ENCODE measurements at regions not wholly inside any gene's neighbourhood (a gene's known extent, or its start where the extent isn't known, plus 50 kb on each side); places are given as distances from the start of the nearest gene placed in this dataset.

DNA sequence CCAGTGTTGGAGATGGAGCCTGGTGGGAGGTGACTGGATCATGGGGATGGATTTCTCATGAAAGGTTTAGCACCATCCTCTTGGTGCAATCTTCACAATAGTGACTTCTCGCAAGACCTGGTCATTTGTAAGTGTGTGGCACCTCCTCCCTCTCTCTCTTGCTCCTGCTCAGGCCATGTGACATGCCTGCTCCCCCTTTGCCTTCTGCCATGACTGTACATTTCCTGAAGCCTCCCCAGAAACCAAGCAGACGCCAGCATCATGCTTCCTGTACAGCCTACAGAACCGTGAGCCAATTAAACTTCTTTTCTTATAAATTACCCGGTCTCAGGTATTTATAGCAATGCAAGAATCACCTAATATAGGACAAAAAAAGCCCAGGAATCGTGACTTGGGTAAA, 171.0 kb upstream of the FOXN3 start:
- Mint-ChIP-seq H3K27me3 (no peaks in the 10 kb centered on the region), H3K9me3 (peaks cover 28% of the 10 kb centered on the region), H3K27ac (no peak overlapping the region), H3K36me3 (peaks cover 44% of the 10 kb centered on the region), H3K4me3 (peak overlapping the region; percentile 13), H3K4me1 (peaks cover 90% of the 10 kb centered on the region)

DNA sequence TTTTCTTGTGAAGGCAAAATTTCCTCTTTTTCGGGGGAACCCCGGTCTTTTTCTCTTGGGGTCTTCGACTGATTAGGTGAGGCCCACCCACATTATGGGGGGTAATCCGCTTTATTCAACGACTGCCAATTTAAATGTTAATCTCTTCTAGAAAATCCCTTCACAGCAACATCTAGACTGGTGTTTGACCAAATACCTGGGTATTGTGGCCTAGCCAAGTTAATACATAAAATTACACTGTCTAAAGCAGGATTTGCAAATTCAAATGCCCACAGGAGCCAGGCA, 170.0 kb upstream of the FOXN3 start:
- H3K27ac Mint-ChIP-seq: no peak overlapping the region
- peaks cover 43% of the 10 kb centered on the region for H3K36me3 Mint-ChIP-seq
- H3K4me1 Mint-ChIP-seq: peaks cover 89% of the 10 kb centered on the region
- no peaks in the 10 kb centered on the region for H3K27me3 Mint-ChIP-seq
- peaks cover 20% of the 10 kb centered on the region for H3K9me3 Mint-ChIP-seq
- no peak overlapping the region for H3K4me3 Mint-ChIP-seq

DNA sequence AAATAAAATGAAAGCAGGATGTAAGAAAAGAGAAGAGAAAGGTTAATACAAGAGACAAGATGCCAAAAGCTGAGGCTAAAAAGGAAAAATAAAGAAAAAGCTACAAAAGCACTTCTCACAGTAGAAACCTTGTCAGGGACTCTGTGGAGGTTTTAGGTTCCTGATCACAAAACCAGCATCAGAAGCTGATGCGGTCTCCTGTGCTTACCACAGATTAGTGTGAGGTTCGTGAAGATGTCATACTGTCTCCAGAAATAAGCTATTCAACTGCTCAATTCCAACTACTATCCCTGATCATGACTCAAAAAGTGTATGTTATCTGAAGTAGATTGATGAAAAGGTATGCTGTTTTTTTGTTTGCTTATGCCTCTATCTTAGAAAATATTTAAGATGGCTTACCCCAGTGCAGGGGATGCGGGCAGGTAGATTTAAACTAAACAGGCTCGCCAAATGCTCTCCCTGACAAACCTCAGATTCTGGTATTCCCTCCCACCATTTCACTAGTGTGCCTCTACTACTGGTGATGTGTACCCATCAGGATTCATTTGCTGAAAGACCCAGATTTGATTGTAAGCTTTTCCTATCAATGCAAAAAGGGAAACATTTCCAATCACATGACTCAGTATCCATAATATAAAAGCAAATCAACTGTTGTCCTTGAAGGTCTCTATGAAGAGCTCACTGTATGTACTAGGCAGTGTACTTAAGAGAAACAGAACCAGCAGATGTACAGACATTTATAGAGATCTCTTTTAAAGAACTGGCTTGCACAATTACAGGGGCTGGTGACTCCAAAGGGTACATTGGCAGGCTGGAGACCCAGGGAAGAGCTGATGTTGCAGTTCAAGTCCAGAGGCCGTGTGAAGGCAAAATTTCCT, 169.5 kb upstream of the FOXN3 start:
- H3K27ac Mint-ChIP-seq: peak overlapping the region; percentile 81
- H3K4me1 Mint-ChIP-seq: peaks cover 86% of the 10 kb centered on the region
- peaks cover 14% of the 10 kb centered on the region for H3K9me3 Mint-ChIP-seq
- H3K27me3 Mint-ChIP-seq: no peaks in the 10 kb centered on the region
- peaks cover 40% of the 10 kb centered on the region for H3K36me3 Mint-ChIP-seq
- peak overlapping the region; percentile 45 for H3K4me3 Mint-ChIP-seq

DNA sequence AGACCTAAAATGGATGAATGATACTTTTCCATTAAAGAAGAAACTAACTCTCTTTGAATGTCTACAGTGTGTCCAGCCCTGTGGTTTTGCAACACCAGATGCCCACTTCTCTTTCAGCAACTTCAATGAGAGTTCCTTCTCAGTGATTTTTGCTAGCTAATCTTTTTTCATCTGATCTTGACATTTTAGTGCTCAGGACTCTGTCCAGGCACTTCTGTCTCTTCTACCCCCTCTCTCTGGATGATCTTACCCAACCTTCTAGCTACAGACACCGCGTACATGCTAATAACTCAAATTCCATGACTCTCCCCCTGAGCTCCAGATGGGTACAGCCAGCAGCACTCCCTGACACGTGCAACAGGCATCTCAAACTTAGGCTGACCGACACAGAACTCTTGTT, 161.1 kb upstream of the FOXN3 start:
- Mint-ChIP-seq H3K27ac (peak overlapping the region; percentile 10), H3K27me3 (no peaks in the 10 kb centered on the region), H3K4me3 (no peak overlapping the region), H3K36me3 (peaks cover 16% of the 10 kb centered on the region), H3K9me3 (no peaks in the 10 kb centered on the region), H3K4me1 (peaks cover 57% of the 10 kb centered on the region)

DNA sequence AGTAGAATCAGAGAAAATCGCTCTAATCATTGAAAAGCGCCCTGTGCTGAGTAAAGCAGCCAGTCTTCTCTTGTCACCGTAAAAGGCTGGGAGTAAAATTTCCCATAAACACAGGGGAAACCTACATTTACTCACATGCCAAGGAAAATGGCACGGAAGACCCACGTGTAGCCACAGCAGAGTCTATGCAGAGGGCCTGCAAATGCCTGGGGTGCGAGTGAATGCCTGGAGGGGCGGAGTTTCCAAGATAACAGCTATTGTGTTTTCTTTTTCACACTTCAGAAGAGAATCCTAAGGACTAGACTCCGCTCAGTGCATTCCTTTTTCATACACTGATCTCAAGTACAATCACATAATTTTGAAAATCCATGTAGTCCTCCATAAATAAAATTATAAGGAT, 159.9 kb upstream of the FOXN3 start:
- H3K4me3 Mint-ChIP-seq: no peak overlapping the region
- peaks cover 9% of the 10 kb centered on the region for H3K36me3 Mint-ChIP-seq
- H3K27me3 Mint-ChIP-seq: no peaks in the 10 kb centered on the region
- H3K27ac Mint-ChIP-seq: no peak overlapping the region
- H3K4me1 Mint-ChIP-seq: peaks cover 56% of the 10 kb centered on the region
- no peaks in the 10 kb centered on the region for H3K9me3 Mint-ChIP-seq

DNA sequence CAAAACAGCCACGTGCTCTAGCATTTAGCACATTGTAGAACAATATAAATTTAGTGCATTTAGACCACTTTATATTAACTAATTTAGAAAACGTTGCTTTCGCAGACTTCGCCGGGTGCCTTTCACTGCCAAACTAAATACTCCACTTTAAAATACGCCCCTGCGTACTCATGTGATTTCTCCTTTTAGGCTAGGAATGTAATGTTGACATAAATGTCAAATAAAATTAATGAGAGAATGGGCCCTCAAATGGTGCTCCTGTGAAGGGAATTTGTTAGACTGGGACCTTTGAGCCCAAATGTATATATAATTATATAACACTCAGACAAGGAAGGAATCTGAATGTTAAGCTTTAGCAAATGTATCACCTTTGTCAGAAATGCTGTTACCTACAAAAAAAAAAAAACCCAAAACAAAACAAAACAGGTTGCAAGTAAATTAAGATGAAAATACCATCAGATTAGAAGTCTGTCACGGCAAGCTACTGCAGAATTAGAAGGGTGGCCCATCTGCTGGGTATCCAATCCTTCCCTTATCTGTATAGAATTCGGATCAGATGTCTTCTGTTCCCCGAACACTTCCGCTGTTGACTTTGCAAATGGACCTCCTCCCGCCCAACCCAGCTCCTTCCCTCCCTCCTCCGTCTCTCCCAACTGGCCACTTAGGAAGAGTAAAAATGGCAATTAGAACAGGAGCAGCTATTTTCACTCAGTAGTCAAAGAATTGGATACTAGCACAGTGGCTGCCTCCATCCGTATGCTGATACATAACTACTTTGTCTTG, 159.3 kb upstream of the FOXN3 start:
- peaks cover 61% of the 10 kb centered on the region for H3K4me1 Mint-ChIP-seq
- H3K36me3 Mint-ChIP-seq: peaks cover 6% of the 10 kb centered on the region
- no peak overlapping the region for H3K4me3 Mint-ChIP-seq
- no peaks in the 10 kb centered on the region for H3K27me3 Mint-ChIP-seq
- H3K27ac Mint-ChIP-seq: no peak overlapping the region
- no peaks in the 10 kb centered on the region for H3K9me3 Mint-ChIP-seq

DNA sequence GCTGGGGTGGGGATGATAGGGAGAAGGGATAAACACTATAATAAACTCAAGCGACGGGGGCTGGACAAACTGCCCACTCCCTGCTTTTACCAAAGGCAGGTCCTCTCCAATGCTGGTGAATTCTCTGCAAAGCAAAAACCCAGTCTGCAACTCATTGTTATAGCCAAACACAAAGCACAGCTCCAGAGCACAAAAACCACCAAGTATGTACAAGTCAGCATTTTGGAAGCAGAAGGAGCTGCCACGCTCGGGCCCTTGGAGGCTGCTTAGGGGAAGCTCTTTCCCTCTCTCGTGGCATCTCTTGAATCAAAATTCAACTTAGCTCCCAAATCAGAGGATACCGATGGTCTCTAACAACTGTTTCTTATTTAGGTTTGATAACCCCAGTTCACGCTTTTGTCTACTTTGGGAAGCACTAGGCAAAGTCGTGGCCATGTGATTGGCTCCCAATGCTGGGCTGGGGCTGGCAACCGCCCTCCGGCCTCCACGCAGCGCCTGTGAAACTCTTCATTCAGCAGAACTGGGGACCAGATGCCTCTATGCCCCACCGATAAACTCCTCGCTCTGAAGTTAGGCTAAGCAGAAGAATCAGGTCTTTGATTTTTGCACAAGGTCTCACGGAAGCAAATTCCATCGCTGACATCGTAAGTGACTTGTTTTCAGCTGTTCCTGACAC, 158.5 kb upstream of the FOXN3 start:
- Mint-ChIP-seq H3K27me3 (no peaks in the 10 kb centered on the region), H3K27ac (no peak overlapping the region), H3K4me3 (no peak overlapping the region), H3K4me1 (peaks cover 69% of the 10 kb centered on the region), H3K36me3 (peaks cover 6% of the 10 kb centered on the region), H3K9me3 (no peaks in the 10 kb centered on the region)

DNA sequence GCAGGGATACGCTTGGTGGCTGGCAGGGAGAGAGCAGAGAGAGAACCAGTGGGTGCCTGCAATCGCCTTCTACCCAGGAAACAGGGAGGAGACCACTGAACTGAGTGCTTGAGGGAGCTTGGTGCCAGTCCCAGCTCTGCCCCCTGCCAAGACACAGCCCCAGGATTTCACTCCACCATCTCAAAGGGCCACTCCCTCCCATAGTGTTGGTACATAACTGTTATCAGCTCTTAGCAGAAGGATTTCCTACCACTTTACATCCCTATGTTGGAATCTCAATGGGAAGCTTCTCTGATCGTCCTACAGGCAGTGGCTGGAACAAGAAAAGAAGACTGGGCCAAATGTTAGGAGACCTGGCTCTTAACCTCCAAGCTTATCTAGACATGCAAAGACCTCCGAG, 157.4 kb upstream of the FOXN3 start:
- Mint-ChIP-seq H3K27ac (no peak overlapping the region), H3K9me3 (no peaks in the 10 kb centered on the region), H3K27me3 (no peaks in the 10 kb centered on the region), H3K4me1 (peaks cover 73% of the 10 kb centered on the region), H3K4me3 (no peak overlapping the region), H3K36me3 (peaks cover 3% of the 10 kb centered on the region)

DNA sequence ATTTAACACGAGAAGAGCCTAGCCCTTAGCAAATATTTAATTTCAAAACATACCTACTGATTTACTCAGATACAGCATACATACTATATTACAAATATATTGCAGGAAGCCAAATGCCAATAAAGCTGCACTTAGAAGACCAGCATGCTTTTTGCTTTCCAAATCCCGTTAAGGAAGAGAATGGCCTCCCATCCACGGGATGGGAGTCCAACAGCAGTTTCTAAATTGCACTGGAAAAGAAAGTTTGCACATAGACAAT, 156.3 kb upstream of the FOXN3 start:
- Mint-ChIP-seq H3K4me1 (peaks cover 73% of the 10 kb centered on the region), H3K27me3 (no peaks in the 10 kb centered on the region), H3K27ac (peak overlapping the region; percentile 30), H3K36me3 (peaks cover 1% of the 10 kb centered on the region), H3K4me3 (no peak overlapping the region), H3K9me3 (no peaks in the 10 kb centered on the region)

DNA sequence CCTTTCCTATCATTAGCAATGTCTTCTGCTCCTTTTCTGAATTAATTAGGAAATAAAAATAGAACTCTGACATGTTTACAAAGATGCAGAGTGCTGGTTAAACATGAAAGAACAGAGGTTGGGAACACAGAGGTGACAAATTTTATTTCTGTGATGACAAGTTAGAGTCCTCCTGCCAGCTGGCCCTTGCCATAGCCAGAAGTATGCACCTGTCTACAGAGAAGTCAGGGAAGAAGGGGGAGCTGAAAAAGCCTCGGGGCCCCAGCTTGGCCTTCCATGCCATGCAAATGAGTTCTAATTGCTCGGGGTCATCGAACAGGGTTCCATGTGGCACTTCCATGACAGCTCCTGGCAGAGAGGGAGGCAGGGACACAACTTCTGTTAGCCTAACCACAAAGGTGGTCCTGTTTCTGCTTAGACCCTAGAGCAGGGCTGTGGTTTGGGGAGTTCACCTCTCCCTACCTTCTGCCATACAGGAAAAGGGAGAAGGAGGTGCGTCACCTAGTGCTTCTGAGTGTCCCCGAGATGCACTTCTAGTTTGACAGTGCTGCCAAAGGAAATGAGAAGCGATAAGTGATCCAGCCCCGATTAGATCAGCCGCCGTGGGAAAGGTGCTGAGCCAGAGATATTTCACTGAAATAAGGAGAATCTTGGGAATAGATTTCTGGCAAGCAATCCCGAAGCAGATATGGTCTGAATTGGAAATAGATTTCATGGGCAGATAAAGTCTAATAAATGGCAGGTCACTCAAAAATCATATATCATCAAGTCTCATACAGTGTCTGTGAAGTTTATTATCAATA, 155.8 kb upstream of the FOXN3 start:
- peaks cover 5% of the 10 kb centered on the region for H3K36me3 Mint-ChIP-seq

DNA sequence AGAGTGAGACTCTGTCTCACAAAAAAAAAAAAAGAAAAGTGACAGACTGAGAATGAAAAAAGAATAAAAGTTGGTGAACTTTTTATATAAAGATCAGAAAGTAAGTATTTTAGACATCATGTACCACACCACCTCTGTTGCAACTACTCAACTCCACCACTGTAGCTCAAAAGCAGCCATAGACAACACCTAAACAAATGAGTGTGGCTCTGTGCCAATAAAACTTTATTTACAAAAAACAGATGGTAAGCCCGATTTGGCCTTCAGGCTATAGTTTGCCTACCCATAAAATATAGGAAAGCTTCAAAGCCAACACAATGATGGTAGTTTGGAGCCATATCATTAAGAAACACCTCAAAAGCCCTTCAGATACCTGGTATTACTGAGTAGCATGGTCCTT, 154.5 kb upstream of the FOXN3 start:
- Mint-ChIP-seq H3K36me3 (peaks cover 5% of the 10 kb centered on the region), H3K4me1 (peaks cover 77% of the 10 kb centered on the region), H3K27ac (no peak overlapping the region), H3K4me3 (no peak overlapping the region), H3K27me3 (no peaks in the 10 kb centered on the region), H3K9me3 (no peaks in the 10 kb centered on the region)

More for the DNA sequence above, 155.8 kb upstream of the FOXN3 start:
- Mint-ChIP-seq H3K9me3 (no peaks in the 10 kb centered on the region), H3K27ac (peak overlapping the region; percentile 30), H3K27me3 (no peaks in the 10 kb centered on the region), H3K4me1 (peaks cover 76% of the 10 kb centered on the region), H3K4me3 (no peak overlapping the region)

DNA sequence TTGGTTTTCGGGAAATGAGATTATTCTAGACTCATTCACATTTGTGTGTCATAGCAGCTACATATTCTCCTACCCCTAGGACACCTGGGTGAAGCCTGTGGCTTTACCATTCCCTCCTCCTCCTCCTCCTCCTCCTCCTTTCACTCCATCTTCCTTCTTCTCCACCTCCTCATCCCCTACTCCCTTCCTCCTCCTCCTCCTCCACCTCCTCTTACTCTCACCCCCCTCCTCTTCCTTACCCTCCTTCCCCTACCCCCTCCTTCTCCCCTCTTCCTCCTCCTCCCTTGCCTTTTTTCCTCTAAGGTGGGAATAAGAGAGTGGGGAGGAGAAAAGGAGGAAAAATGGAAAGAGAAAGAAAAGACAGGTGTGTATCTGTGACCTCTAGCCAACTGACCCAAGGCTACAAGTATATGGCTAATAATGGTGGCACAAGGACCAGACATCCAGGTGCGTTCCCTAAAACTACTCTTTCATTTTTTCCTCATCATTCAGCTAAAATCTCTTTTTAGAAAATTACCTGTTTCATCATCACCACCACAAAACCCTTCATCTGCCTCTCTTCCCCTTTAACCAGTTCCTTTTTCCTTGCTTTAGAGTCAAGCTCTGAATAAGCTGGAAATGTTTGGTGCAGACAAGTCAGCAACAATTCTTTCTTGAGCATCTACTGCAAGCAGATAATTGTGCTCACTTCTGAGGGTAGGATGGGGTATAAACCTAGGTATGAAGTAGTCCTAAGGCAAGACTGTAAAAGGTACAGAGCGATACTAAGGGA, 149.8 kb upstream of the FOXN3 start:
- Mint-ChIP-seq H3K27ac (peak overlapping the region; percentile 68), H3K4me3 (peak overlapping the region; percentile 30), H3K36me3 (peaks cover 17% of the 10 kb centered on the region), H3K4me1 (peaks cover 70% of the 10 kb centered on the region), H3K9me3 (no peaks in the 10 kb centered on the region), H3K27me3 (no peaks in the 10 kb centered on the region)

DNA sequence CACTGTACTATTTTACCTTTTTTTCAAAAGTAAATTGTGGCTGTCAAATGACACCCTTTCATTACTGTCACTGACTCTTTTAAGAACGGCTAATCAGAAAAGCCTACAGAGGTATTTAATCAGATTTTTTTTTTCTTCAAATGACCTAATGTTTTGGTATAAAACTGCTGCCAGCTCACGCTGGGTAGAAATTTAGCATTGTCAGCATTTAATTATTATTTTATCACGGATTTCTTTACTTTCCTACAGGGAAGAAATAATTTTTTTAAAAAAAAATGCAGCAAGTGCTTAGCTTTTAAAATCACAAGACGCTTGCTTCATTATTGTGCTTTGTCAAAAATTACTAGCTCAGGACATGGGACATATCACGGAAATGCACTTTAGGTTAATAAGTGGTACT, 149.1 kb upstream of the FOXN3 start:
- no peak overlapping the region for H3K4me3 Mint-ChIP-seq
- H3K9me3 Mint-ChIP-seq: no peaks in the 10 kb centered on the region
- H3K27me3 Mint-ChIP-seq: no peaks in the 10 kb centered on the region
- H3K4me1 Mint-ChIP-seq: peaks cover 64% of the 10 kb centered on the region
- peaks cover 18% of the 10 kb centered on the region for H3K36me3 Mint-ChIP-seq
- no peak overlapping the region for H3K27ac Mint-ChIP-seq

DNA sequence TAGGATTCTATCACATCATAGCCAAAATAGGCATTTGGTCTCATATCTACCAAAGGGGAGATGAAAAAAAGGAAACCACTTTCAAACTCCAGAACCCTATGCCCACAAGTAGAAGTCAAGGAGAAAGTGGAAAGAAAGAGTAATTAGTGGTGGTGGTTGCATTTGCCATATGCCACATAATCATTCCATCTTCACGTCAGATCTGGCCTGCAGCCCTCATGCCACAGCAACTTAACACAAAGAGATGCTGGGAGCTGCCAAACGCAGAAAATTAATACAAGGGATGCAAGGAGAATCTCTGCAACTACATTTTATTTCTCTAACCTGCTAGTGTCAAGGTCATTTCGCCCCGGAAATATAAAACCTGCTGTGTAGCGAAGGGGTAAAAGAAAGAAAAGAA, 148.6 kb upstream of the FOXN3 start:
- H3K4me3 Mint-ChIP-seq: no peak overlapping the region
- H3K27ac Mint-ChIP-seq: peak overlapping the region; percentile 12
- H3K4me1 Mint-ChIP-seq: peaks cover 62% of the 10 kb centered on the region
- H3K36me3 Mint-ChIP-seq: peaks cover 20% of the 10 kb centered on the region
- no peaks in the 10 kb centered on the region for H3K9me3 Mint-ChIP-seq
- no peaks in the 10 kb centered on the region for H3K27me3 Mint-ChIP-seq

DNA sequence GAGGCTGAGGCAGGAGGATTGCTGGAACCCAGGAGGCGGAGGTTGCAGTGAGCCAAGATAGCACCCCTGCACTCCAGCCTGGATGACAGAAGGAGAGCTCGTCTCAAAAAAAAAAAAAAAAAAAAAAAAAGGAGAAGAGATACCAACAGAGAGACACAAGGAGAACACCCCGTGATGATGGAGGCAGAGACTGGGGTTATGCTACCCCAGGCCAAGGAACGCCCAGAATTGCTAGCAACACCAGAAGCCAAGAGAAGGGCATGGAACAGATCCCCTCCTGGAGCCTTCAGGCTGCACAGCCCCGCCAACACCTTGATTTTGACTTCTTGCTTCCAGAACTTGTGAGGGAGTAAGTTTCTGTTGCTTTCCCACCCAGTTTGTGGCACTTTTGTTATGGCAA, 148.0 kb upstream of the FOXN3 start:
- H3K4me3 Mint-ChIP-seq: no peak overlapping the region
- peaks cover 22% of the 10 kb centered on the region for H3K36me3 Mint-ChIP-seq
- no peaks in the 10 kb centered on the region for H3K27me3 Mint-ChIP-seq
- H3K4me1 Mint-ChIP-seq: peaks cover 63% of the 10 kb centered on the region
- H3K9me3 Mint-ChIP-seq: no peaks in the 10 kb centered on the region
- H3K27ac Mint-ChIP-seq: no peak overlapping the region
